GM18511 (cell line): ENCODE measurements at regions not wholly inside any gene's neighbourhood (a gene's known extent, or its start where the extent isn't known, plus 50 kb on each side); places are given as distances from the start of the nearest gene placed in this dataset.
"Not testable (repeated sequence)": the region's sequence is repeated elsewhere in the genome, so short reads cannot be mapped to it uniquely, and the experiment has no call there.

Source experiments
- ATAC-seq: cut with Tn5 transposase; IDR thresholded peaks from one replicate; pipeline ENCODE4 v1.9.1; 2021; ENCODE audit warnings: mild to moderate bottlenecking, moderate library complexity; ENCODE audit not compliant: unreplicated experiment

DNA sequence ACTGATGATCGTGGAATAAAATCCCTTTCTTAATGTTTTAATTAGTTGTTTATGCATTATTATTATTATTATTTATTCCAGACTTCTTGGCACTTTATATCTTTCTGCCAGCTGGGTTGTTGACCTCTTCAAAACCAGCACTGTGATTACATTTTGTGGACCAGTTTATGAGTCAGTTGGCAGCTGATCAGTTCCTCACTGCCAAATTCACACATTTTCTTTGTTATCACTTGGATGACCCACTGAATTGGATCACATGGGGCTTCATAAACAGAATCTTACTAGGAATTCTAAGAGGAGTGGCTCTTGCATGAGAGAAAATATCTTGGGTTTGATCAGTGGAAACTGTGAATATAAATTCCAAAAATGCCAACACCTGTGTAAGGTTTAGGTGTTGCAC is 321.8 kb upstream of the SPRED2 start:
- ATAC-seq = no peak

DNA sequence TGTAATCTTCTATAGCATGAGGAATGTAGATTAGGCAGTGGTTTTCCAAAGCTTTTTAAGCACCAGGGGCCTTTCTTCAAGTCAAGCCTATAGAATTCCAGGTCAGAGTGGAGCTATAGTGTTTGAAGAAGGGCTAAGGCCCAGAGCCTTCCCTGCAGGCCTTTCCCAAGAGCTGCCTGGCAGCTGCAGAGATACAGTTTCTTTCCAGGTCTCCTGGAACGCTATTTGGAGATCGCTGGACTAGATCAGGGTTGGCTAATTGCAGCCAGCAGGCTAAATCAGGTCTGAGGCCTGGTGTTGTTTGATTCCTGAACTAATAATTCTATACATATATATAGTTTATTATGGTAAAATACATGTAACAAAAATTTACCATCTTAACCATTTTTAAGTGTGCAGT is 319.0 kb upstream of the SPRED2 start:
- no peak for ATAC-seq

DNA sequence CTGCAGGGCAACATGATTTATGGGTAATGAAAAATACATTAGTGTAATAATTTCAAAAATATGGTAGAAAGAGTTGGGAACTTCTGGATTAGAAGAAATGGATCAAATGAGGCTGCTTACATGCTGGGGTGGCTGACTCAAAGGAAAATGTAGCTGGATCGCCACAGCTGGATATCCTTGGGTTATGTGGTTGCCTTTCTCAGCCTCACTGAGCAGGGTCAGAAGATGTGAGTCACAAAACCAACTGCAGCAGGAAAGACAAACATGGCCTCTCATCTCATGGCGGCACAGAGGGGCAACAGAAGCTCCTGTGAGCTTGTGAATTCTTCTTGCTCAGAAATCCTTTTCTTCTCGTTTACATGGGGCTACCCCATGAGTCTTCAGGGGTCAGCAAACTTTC is 317.1 kb upstream of the SPRED2 start:
- ATAC-seq = no peak

DNA sequence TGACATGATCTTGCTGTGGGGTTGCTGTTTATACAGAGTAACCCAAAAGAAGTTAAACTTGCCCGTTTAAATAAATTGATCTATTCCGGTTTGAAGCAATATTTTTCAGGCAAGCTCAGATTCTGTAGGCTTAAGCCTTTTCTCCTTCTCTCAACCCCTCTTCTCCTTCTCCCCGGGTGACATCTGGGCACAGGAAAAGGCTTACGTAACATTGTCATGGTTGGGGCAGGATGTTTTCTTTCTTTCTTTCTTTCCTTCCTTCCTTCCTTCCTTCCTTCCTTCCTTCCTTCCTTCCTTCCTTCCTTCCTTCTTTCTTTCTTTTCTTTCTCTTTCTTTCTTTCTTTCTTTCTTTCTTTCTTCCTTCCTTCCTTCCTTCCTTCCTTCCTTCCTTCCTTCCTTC is 315.5 kb upstream of the SPRED2 start:
- ATAC-seq = not testable (repeated sequence)

DNA sequence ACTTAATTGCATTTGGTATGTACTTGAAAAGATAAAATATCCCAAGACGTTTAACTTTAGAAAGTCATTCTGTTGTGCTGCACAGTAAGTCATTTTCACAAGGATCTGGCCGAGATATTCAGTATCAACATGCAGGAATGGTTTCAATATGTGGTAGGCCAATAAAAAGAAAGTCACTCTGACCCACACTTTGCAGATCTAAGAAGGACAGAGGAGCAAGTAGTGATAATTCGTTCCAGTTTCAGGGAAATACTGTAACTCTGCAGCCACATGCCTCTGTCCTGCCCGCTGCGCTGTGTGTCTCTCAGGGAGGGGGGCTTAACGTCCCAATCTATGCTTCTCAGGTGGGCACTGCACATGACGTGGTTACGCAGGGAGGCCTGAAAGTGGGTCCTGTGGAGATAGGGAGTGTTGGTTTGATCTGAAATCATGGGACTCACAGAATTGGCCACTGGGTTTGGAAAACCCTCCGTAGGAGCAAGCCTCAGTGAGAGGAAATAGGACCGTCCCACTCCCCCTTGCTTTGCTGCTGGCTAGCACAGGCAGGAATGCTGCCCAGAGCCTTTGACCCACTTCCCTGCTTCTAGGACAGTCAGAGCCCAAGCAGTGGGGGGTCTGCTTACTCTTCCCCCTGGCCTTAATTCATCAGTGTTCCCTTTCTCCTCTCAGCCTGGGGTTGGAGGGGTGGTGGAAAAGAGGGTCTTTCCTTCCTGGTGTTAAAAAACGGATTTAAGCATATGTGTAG is 314.7 kb upstream of the SPRED2 start:
- no peak for ATAC-seq

DNA sequence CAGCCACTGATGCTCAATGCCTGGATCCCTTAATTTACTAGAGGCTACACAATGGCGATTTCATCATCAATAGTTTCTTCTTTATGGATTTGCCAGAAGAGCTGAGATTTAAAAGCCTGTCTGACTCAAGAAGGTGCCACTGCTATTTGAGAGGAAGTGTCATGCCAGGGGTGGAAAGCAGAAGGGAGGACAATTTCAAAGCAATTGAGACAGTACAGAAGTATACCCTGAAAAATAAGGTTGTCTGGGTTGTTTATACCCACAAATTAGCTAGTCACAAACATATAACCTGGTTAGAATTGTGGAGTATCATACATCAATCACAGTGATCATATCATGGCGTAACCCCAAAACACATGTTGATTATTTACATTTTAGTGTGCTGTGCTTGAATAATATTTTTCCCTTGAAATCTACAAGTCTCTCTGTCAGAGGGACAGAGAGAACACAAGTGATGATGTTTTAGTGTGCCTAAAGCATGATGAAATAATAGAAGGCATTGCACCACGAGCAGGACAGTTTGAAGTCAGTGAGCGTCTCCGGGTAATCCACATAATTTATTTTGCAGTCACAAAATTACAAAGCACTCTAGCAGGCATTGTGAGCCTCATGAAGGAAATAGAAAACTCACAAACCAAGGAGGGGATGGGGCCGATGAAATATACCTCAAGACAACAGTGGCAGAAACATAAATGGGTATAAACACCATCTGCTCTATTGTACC is 312.2 kb upstream of the SPRED2 start:
- ATAC-seq = no peak

DNA sequence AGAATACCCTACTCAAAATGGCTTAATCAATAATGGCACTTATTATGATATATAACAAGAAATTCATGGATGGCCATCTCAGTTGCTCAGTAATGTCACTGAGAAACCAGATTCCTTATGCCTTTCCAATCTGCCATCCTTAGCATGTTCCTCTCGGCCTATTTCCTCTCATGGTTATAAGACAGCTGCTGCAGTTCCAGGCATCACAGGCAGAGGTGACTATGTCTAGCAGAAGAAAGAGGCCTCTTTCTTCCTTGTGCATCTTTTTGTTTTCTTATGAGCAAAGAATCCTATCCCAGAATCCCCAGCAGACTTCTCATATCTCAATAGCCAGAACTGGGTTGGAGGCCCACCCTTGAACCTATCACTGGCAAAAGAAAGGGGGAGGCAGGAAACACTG is 310.6 kb upstream of the SPRED2 start:
- no peak for ATAC-seq

DNA sequence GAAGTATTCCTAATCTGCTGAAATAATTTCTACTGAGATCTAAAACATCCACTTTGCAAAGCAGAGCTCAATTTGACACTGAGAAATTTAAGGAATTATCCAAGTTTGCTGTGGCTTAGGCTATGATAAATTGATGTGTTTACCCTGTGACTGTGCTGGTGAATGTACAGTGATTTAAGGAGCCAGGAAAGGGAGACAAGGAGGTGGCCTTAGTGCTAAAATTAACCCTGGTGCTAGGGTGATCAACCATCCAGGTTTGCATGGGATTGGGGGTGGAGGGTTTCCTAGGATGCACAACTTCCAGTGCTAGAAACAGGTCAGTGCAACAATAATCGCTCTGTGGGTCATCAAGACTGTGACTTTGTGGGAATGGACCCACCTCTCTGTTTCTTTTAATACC is 307.5 kb upstream of the SPRED2 start:
- no peak for ATAC-seq

DNA sequence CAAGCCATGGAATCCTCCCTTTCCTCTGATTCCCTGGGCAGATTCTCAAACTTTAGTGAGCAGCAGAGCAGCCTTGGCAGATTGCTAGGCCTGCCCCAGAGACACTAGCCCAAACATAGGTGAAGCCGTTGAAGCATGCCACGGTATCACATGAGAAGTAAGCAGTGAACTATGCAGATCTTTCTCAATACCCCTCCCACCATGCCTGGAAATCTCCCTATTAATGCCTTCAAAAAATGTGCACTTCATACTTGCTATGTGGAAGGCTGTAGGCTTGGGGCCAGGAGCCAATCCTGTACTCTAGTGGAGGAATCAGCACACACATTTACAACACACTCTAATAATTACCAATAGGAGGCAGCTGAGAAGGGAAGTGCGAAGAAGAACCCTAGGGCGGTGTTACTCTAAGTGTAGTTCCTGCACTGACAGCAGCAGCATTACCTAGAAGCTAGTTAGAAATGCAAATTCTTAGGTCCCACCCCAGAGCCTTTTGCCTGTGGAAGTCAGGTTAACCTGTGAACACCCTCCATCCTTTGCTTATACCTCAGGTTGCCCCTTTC is 305.1 kb upstream of the SPRED2 start:
- no peak for ATAC-seq

DNA sequence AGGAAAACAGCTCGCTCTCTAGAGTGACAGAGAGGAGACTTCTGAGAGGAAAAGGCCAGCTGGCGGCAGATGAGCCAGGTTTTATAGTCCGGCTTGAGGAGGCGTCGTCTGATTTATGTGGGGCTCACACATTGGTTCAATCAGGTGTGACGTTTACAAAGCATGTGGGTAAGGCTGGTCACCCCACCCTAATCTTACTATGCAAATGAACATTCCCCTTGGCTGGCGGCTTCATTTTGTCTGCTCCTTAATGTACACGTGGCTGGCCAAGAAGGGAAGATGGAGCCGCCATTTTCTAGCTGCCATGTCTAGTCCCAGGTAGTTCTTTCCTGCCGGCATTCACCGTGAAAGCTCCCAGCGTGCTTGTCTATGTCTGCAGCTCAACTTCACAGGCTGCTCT is 299.1 kb upstream of the SPRED2 start:
- no peak for ATAC-seq

DNA sequence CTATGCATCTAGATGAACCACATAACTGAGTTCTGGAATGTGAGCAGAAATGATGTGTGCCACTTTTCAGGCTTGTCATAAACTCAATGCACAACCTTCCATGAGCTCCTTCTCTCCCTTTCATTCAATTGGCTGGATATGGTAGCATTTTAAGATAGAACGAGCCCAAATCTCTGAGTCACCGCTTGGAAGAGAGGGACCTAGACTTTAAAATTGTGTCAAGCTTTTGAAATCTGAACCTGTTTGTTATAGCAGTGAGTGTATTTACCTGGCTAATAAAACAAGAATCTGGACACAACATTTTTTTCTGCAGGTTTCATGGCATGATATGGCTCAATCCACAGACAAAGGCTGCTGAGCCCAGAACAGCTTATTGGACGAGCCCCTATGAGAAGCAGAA is 297.8 kb upstream of the SPRED2 start:
- no peak for ATAC-seq

DNA sequence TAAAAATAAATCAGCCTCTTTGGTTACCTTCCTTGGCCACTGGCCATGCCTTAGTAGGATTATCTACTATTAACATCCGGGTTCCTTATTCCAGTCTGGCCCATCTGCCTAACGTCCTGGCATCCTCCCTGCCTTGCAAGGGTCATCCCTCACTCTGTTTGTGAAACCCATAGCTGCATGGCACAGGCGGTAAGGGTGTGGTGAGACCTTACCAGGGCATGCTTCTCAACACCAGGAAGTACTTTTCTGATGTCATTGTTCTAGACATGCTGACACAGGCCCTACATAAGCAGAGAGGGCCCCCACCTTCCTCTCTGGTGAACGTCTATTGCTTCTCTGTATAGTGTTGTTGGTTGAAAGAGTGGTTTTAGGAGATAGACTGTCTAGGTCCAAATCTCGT is 296.8 kb upstream of the SPRED2 start:
- ATAC-seq = no peak

DNA sequence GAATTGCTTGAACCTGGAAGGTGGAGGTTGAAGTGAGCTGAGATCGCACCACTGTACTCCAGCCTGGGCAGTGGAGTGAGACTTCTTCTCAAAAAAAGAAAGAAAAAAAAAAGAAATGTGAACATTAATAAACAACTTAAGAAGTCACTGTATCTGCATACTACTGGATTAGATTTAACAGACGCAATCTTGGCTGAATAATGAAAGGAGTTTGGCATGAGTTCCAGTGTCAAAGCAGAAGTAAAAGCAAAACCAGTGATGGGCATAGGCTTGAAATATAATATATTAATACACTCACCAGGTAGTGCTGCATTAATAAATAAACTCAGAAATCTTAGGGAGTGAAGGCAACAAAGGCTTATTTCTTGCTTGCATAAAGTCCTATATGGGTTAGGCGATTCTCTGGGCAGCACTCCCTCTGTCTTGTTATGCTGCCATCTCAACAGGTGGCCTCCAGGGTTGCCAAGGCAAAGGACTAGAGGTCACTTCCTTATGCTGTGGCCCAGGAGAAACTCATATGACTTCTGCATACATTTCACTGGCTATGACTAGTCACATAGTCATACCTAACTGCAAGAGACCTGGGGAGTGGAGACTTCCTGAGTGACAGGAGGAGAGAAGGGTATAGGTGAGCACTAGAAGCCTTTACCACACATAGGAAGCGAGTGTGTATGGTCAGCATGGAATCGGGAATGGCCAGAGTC is 296.2 kb upstream of the SPRED2 start:
- ATAC-seq = no peak

DNA sequence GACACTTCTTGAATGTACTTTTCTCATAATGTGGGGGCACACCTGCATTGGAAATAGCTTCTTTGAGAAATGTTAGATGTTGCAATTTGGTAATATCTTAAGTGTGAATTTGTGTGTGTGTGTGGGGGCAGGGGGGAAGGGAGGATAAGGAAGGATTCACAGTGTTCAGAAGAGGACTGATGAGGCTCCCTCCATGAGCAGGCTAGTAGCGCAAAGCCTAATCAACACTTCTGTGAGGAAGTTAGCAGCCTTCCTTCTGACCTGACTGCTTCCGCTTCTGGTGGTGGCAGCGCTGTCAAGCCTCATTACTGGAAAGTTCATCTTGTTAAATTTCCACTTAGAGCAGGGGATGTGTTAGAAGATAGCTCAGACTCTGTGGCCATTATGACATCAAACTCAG is 295.4 kb upstream of the SPRED2 start:
- ATAC-seq = no peak

DNA sequence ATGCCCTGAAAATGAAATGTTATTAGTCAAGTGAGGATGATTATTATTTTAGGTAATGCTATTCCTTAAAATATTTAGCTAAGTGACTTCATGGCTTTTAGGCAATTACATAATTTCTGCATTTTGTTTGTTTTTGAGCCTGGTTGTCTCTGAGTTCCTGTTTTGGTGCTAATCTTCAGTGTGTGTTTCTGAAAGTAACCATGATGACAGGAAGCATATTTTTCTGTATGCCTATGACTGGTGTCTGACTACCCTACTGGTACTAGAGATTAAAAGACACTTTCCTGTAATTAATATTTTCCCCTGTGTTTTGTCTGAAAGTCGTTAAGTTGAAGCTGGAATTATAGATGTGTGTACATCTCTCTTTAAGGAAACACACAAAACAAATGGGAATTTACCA is 295.0 kb upstream of the SPRED2 start:
- ATAC-seq = no peak

DNA sequence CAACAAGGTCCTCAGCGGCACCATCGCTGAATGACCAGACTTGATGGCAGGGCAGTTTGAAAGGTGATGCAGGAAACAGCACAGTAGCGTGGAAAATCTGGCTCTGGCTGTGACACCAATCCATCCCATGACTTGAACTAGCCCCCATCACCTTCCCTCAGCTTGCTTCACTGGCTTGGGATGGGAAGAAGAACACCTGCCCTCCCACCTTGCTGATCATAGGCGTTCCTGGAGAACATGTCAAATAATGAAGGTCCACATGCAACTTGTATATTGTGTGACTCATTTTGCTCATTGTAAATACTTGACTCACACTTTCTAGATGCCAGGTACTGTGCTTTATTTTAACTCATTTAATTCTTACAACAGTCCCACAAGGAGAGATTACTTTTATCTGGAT is 292.4 kb upstream of the SPRED2 start:
- no peak for ATAC-seq

DNA sequence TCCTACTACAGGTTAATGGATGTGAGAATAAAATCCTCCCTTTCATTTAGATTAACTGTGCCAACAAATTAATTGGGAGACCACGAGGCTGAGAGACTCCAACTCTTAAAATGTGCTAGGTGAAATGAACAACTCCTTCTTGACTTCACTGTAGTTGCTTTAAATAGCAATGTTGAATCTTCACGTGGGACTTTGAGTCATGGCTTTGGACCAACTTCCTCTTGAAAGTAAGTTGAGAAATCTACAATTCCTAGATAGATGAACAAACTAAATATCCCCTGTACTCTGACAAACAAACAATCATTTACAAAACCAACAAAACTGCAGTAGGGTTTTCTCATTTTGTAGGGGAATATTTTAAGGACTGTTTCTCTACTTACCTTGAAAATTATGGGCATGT is 291.9 kb upstream of the SPRED2 start:
- no peak for ATAC-seq

DNA sequence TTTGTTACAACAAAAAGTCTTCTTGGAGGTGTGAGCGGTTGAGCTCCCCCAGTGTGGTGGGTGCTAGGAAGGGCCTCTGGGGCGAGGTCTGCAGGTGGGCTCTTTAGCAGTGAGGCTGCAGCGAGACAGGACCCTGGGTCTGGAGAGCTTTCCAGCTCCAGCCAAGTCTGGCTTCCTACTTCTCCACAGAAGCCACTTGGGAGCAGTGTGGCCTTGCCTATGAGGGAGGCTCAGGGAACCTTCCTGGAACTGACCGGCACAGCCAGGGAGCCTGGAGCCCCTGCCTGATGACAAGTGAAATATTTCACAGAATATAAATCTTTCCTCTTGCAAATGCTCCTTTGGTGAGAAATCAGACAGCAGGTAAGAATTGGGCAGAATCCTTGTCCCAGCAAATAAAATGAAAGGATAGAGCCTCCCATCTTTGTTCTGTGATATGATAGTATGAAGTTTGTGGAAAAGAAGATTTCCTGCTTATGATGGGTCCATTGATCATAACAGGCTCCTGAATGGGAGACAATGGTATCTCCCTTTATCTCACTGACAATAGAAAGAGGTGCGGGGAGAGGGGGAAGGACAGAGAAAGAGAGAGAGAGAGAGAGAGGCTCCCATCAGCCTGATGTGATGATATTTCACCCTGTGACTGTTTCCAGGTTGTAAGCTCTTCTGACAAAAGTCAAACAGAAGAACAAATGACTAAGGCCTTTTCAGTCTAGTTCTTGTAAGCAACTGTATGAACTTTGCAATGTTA is 289.8 kb upstream of the SPRED2 start:
- ATAC-seq = no peak

DNA sequence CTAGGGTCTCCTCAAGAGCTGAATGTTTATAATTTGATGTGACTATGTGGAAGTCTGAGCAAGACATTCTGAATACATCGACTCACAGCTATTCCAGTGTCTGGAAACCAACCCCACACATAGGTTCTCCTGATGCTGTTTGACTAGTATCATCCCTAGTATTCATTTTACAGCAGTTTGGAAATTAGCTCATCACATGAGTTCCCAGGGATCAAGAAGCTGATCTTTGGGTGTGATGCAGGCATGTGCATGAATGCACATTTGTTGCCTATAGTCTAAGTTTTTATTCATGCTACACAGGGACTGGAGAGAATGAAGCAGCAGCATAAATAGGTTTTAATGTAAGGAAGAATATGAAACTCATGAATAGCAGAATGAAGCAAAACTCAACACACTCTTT is 284.3 kb upstream of the SPRED2 start:
- no peak for ATAC-seq

DNA sequence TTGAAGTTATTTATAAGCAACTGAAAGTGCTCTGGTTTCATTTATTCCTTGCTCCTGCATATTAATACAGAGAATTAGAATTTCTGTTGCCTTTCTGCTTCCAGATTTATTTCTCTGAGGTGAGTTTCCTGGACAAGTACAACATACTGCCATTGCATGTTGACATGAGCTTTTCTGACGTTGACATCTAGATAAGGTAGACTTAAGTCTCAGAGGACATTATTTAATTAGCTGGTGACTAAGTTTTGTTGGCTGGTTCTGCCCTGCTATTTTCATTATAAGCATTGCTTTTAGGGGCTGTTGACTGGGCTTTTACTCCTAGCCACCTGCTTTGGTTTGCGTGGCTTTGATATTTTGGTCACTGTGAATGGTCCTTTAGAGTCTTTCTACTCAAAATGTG is 282.9 kb upstream of the SPRED2 start:
- ATAC-seq = no peak

DNA sequence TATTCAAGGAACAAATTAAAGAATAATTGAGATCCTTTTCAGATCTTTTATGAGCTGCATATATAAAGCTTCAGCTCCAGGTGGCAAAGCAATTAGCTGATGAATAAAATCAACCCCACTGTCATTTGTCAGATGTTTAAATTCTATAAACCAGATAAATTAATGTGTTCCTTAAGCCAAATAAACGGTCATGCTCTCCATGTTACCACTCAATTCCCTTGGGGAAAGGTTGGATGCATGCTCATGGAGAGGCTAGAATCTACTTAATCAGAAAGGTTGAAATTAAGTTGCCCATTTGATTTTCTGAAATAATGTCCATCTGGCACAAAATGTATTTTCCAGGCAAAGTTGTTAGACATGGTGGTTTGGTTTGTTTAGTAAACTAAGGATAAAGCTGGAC is 282.5 kb upstream of the SPRED2 start:
- ATAC-seq = no peak
